ENCODE measurements at regions not wholly inside any gene's neighbourhood (a gene's known extent, or its start where the extent isn't known, plus 50 kb on each side); places are given as distances from the start of the nearest gene placed in this dataset.

GRCh38 chr6:56368491-56368890, 121.1 kb upstream of the COL21A1 start:
- 83% methylated on average over 3 of the region's 3 CpGs for WGBS
- no peaks in the 10 kb centered on the region for H3K36me3 ChIP-seq (ENCODE audit: control insufficient read depth in 2 of 2, insufficient read depth in 2 of 2, low read length in 1 of 2)
- no peaks in the 10 kb centered on the region for H3K9me3 ChIP-seq (ENCODE audit: control insufficient read depth in 2 of 2, insufficient read depth in 1 of 2, low read length in 1 of 2)
- H3K4me1 ChIP-seq (ENCODE audit: control insufficient read depth in 2 of 2, insufficient read depth in 2 of 2, low read length in 2 of 2), result peaks cover 0 to 4% of the 10 kb centered on the region in 2 donors
- DNase-seq (ENCODE audit: low read depth in 6 of 9, low spot score in 9 of 9), result no peak
- no peak overlapping the region for H3K4me3 ChIP-seq (ENCODE audit: low read length in 2 of 2)
- no peaks in the 10 kb centered on the region for H3K27me3 ChIP-seq (ENCODE audit: control insufficient read depth in 2 of 2, insufficient read depth in 1 of 2, low read length in 1 of 2)
- H3K27ac ChIP-seq (ENCODE audit: low read depth in 1 of 2, low read length in 1 of 2), result no peak overlapping the region

GRCh38 chr6:56366141-56366852, 118.9 kb upstream of the COL21A1 start:
- 93% methylated on average over 6 of the region's 6 CpGs for WGBS
- H3K4me3 ChIP-seq (ENCODE audit: low read length in 2 of 2), result no peak overlapping the region
- no peaks in the 10 kb centered on the region for H3K27me3 ChIP-seq (ENCODE audit: control insufficient read depth in 2 of 2, insufficient read depth in 1 of 2, low read length in 1 of 2)
- DNase-seq (ENCODE audit: low read depth in 6 of 9, low spot score in 9 of 9), result no peak
- H3K9me3 ChIP-seq (ENCODE audit: control insufficient read depth in 2 of 2, insufficient read depth in 1 of 2, low read length in 1 of 2), result no peaks in the 10 kb centered on the region
- no peaks in the 10 kb centered on the region for H3K4me1 ChIP-seq (ENCODE audit: control insufficient read depth in 2 of 2, insufficient read depth in 2 of 2, low read length in 2 of 2)
- H3K27ac ChIP-seq (ENCODE audit: low read depth in 1 of 2, low read length in 1 of 2), result peak overlapping the region in 1 of 2 donors; percentile 7
- H3K36me3 ChIP-seq (ENCODE audit: control insufficient read depth in 2 of 2, insufficient read depth in 2 of 2, low read length in 1 of 2), result no peaks in the 10 kb centered on the region

- 90% methylated on average over 2 of the region's 2 CpGs for WGBS
Measured at GRCh38 chr6:56364827-56365339, 117.5 kb upstream of the COL21A1 start.

GRCh38 chr6:56364431-56364826, 117.0 kb upstream of the COL21A1 start:
- Histone ChIP-seq H3K4me3 (ENCODE audit: low read length in 2 of 2) (no peak overlapping the region), H3K9me3 (ENCODE audit: control insufficient read depth in 2 of 2, insufficient read depth in 1 of 2, low read length in 1 of 2) (no peaks in the 10 kb centered on the region), H3K27me3 (ENCODE audit: control insufficient read depth in 2 of 2, insufficient read depth in 1 of 2, low read length in 1 of 2) (no peaks in the 10 kb centered on the region), H3K36me3 (ENCODE audit: control insufficient read depth in 2 of 2, insufficient read depth in 2 of 2, low read length in 1 of 2) (no peaks in the 10 kb centered on the region), H3K4me1 (ENCODE audit: control insufficient read depth in 2 of 2, insufficient read depth in 2 of 2, low read length in 2 of 2) (no peaks in the 10 kb centered on the region), H3K27ac (ENCODE audit: low read depth in 1 of 2, low read length in 1 of 2) (no peak overlapping the region)
- DNase-seq (ENCODE audit: low read depth in 6 of 9, low spot score in 9 of 9), result no peak

More at GRCh38 chr6:56364827-56365339, 117.5 kb upstream of the COL21A1 start:
- no peak for DNase-seq (ENCODE audit: low read depth in 6 of 9, low spot score in 9 of 9)
- Histone ChIP-seq H3K4me3 (ENCODE audit: low read length in 2 of 2) (no peak overlapping the region), H3K36me3 (ENCODE audit: control insufficient read depth in 2 of 2, insufficient read depth in 2 of 2, low read length in 1 of 2) (no peaks in the 10 kb centered on the region), H3K4me1 (ENCODE audit: control insufficient read depth in 2 of 2, insufficient read depth in 2 of 2, low read length in 2 of 2) (no peaks in the 10 kb centered on the region), H3K27me3 (ENCODE audit: control insufficient read depth in 2 of 2, insufficient read depth in 1 of 2, low read length in 1 of 2) (no peaks in the 10 kb centered on the region), H3K9me3 (ENCODE audit: control insufficient read depth in 2 of 2, insufficient read depth in 1 of 2, low read length in 1 of 2) (no peaks in the 10 kb centered on the region), H3K27ac (ENCODE audit: low read depth in 1 of 2, low read length in 1 of 2) (no peak overlapping the region)

- Histone ChIP-seq H3K4me1 (ENCODE audit: control insufficient read depth in 2 of 2, insufficient read depth in 2 of 2, low read length in 2 of 2) (no peaks in the 10 kb centered on the region), H3K27ac (ENCODE audit: low read depth in 1 of 2, low read length in 1 of 2) (no peak overlapping the region), H3K9me3 (ENCODE audit: control insufficient read depth in 2 of 2, insufficient read depth in 1 of 2, low read length in 1 of 2) (no peaks in the 10 kb centered on the region), H3K4me3 (ENCODE audit: low read length in 2 of 2) (no peak overlapping the region), H3K36me3 (ENCODE audit: control insufficient read depth in 2 of 2, insufficient read depth in 2 of 2, low read length in 1 of 2) (no peaks in the 10 kb centered on the region), H3K27me3 (ENCODE audit: control insufficient read depth in 2 of 2, insufficient read depth in 1 of 2, low read length in 1 of 2) (no peaks in the 10 kb centered on the region)
- no peak for DNase-seq (ENCODE audit: low read depth in 6 of 9, low spot score in 9 of 9)
- 87% methylated on average over 5 of the region's 5 CpGs for WGBS
Measured at GRCh38 chr6:56363796-56364430, 116.5 kb upstream of the COL21A1 start.

- Histone ChIP-seq H3K9me3 (ENCODE audit: control insufficient read depth in 2 of 2, insufficient read depth in 1 of 2, low read length in 1 of 2) (no peaks in the 10 kb centered on the region), H3K27ac (ENCODE audit: low read depth in 1 of 2, low read length in 1 of 2) (no peak overlapping the region), H3K27me3 (ENCODE audit: control insufficient read depth in 2 of 2, insufficient read depth in 1 of 2, low read length in 1 of 2) (no peaks in the 10 kb centered on the region), H3K36me3 (ENCODE audit: control insufficient read depth in 2 of 2, insufficient read depth in 2 of 2, low read length in 1 of 2) (no peaks in the 10 kb centered on the region), H3K4me3 (ENCODE audit: low read length in 2 of 2) (no peak overlapping the region), H3K4me1 (ENCODE audit: control insufficient read depth in 2 of 2, insufficient read depth in 2 of 2, low read length in 2 of 2) (no peaks in the 10 kb centered on the region)
- whole genome bisulfite sequencing, result 96% methylated on average over 4 of the region's 4 CpGs
- no peak for DNase-seq (ENCODE audit: low read depth in 6 of 9, low spot score in 9 of 9)
Measured at GRCh38 chr6:56361812-56362211, 114.4 kb upstream of the COL21A1 start.

GRCh38 chr6:56359201-56359899, 112.0 kb upstream of the COL21A1 start:
- no peak overlapping the region for H3K4me3 ChIP-seq (ENCODE audit: low read length in 2 of 2)
- no peaks in the 10 kb centered on the region for H3K27me3 ChIP-seq (ENCODE audit: control insufficient read depth in 2 of 2, insufficient read depth in 1 of 2, low read length in 1 of 2)
- no peaks in the 10 kb centered on the region for H3K9me3 ChIP-seq (ENCODE audit: control insufficient read depth in 2 of 2, insufficient read depth in 1 of 2, low read length in 1 of 2)
- no peak overlapping the region for H3K27ac ChIP-seq (ENCODE audit: low read depth in 1 of 2, low read length in 1 of 2)
- no peaks in the 10 kb centered on the region for H3K4me1 ChIP-seq (ENCODE audit: control insufficient read depth in 2 of 2, insufficient read depth in 2 of 2, low read length in 2 of 2)
- peak; percentile 36 to 80 (median 55) for DNase-seq (ENCODE audit: low read depth in 6 of 9, low spot score in 9 of 9)
- H3K36me3 ChIP-seq (ENCODE audit: control insufficient read depth in 2 of 2, insufficient read depth in 2 of 2, low read length in 1 of 2), result no peaks in the 10 kb centered on the region
- 36% methylated on average over 9 of the region's 9 CpGs for WGBS

GRCh38 chr6:56357616-56358373, 110.4 kb upstream of the COL21A1 start:
- WGBS, result 84% methylated on average over 6 of the region's 6 CpGs
- Histone ChIP-seq H3K9me3 (ENCODE audit: control insufficient read depth in 2 of 2, insufficient read depth in 1 of 2, low read length in 1 of 2) (no peaks in the 10 kb centered on the region), H3K36me3 (ENCODE audit: control insufficient read depth in 2 of 2, insufficient read depth in 2 of 2, low read length in 1 of 2) (no peaks in the 10 kb centered on the region), H3K27ac (ENCODE audit: low read depth in 1 of 2, low read length in 1 of 2) (no peak overlapping the region), H3K27me3 (ENCODE audit: control insufficient read depth in 2 of 2, insufficient read depth in 1 of 2, low read length in 1 of 2) (no peaks in the 10 kb centered on the region), H3K4me3 (ENCODE audit: low read length in 2 of 2) (no peak overlapping the region), H3K4me1 (ENCODE audit: control insufficient read depth in 2 of 2, insufficient read depth in 2 of 2, low read length in 2 of 2) (no peaks in the 10 kb centered on the region)
- DNase-seq (ENCODE audit: low read depth in 6 of 9, low spot score in 9 of 9), result no peak

All from thymus (tissue), 11 donors.